Heart left ventricle (tissue), 16 donors: ENCODE measurements at regions not wholly inside any gene's neighbourhood (a gene's known extent, or its start where the extent isn't known, plus 50 kb on each side); places are given as distances from the start of the nearest gene placed in this dataset.
A peak's percentile ranks its signal among the peaks of the same experiment; 100 is the strongest.

Experiments used
- ATAC-seq, 4 donors: fragments of 200-7000 bp; cut with Tn5 transposase; one replicate each; pipeline ENCODE4 v1.9.1; 2020 to 2022; ENCODE audit warnings: moderate library complexity in 4 of 4, mild to moderate bottlenecking in 3 of 4, moderate number of reproducible peaks in 1 of 4
- DNase-seq, 5 donors: peaks; one replicate each; pipeline ENCODE4 v3.0.0-alpha.2; 2020
- H3K27ac ChIP-seq, 12 donors: fragments of 200-600 bp; sonication (generic) in 4 of 12; one replicate each; pipeline versions ENCODE4 v1.5.0 to v1.8.0; 2016 to 2022; ENCODE audit warnings: mild to moderate bottlenecking in 2 of 12
- H3K27me3 ChIP-seq, 9 donors: fragments of 200-600 bp; sonication (generic) in 2 of 9; one replicate each; pipeline versions ENCODE4 v1.5.1 to v1.8.0; 2016 to 2022; ENCODE audit warnings: mild to moderate bottlenecking in 3 of 9
- H3K36me3 ChIP-seq, 9 donors: fragments of 200-600 bp; sonication (generic) in 2 of 9; one replicate each; pipeline versions ENCODE4 v1.5.0 to v1.8.0; 2018 to 2022; ENCODE audit warnings: mild to moderate bottlenecking in 2 of 9
- H3K4me1 ChIP-seq, 12 donors: fragments of 200-600 bp; sonication (generic) in 4 of 12; one replicate each; pipeline versions ENCODE4 v1.5.0 to v1.8.0; 2016 to 2022; ENCODE audit warnings: mild to moderate bottlenecking in 3 of 12
- H3K4me3 ChIP-seq, 12 donors: fragments of 200-600 bp; sonication (generic) in 4 of 12; one replicate each; pipeline versions ENCODE4 v1.5.0 to v1.8.0; 2017 to 2022; ENCODE audit warnings: mild to moderate bottlenecking in 9 of 12, moderate library complexity in 4 of 12
- H3K9me3 ChIP-seq, 12 donors: fragments of 200-600 bp; sonication (generic) in 4 of 12; one replicate each; pipeline versions ENCODE4 v1.5.0 to v1.8.0; 2016 to 2022; ENCODE audit warnings: mild to moderate bottlenecking in 1 of 12
- POLR2A ChIP-seq, 2 donors: fragments of 450-650 bp; IDR thresholded peaks; one replicate each; pipeline ENCODE4 v1.6.1; 2017; ENCODE audit warnings: antibody characterized with exemption in 2 of 2, mild to moderate bottlenecking in 2 of 2, moderate library complexity in 2 of 2
- WGBS, 4 donors: extraction: QIAGEN DNeasy Blood & Tissue Kit in 2 of 4; methylation state at CpG; one replicate each; pipeline versions ENCODE4 v1.1.5 to v1.1.7; 2013 to 2018; 5-methylcytosine and 5-hydroxymethylcytosine counted together
- intact Hi-C, 10 donors: fragments of 100-400 bp; cut with DNase I; formaldehyde crosslinking; loops; one replicate each; pipeline versions ENCODE4 v1.11.1 to v1.14.2; 2022
- TF ChIP-seq, protein P1 (sequence below), 12 donors: fragments of 200-600 bp; sonication (generic) in 4 of 12; IDR thresholded peaks; one replicate each; pipeline versions ENCODE4 v1.5.0 to v1.8.0; 2018 to 2022; ENCODE audit warnings: antibody characterized with exemption in 12 of 12, mild to moderate bottlenecking in 5 of 12
- donor health status: ischemic (EF 13 %, LVEDD 7.1; RV severe dilation, severe dysfunction).
- donor health status: healthy with polysubstance abuse.
- donor health status: DM: no; HTN: yes; CAD: no.
- donor health status: DM: no; HTN: no; CAD: no.
- donor health status: ischemic (EF 25% LVEDD 6.9; RV normal size, moderate dysfunction).
- donor health status: ischemic (EF 25% LVEDD 5.7; RV mildly dilated, moderate dysfunction).
- donor health status: healthy.
- donor health status: DM: yes; HTN: yes; CAD: no.
- donor health status: ischemic (EF 35%, LVEDD 5.7; RV mildly dilated, moderate dysfunction).
- donor health status: nonischemic (EF 11% LVEDD 7.7; RV severe dilation, severe dysfunction).
- donor health status: DM: yes; HTN: yes; CAD: no.
- donor health status: PGD.
- donor health status: ischemic (EF 29% LVEDD 5.4; RV normal size, mild dysfunction).
- donor health status: nonischemic (EF 23%, LVEDD 6.1; RV moderate dilation, normal function).

GRCh38 chr3:64932666-64933342, 245.0 kb upstream of the ADAMTS9 start:
- DNase-seq = no peak
- no peak for ATAC-seq
- TF ChIP-seq, protein P1, sequence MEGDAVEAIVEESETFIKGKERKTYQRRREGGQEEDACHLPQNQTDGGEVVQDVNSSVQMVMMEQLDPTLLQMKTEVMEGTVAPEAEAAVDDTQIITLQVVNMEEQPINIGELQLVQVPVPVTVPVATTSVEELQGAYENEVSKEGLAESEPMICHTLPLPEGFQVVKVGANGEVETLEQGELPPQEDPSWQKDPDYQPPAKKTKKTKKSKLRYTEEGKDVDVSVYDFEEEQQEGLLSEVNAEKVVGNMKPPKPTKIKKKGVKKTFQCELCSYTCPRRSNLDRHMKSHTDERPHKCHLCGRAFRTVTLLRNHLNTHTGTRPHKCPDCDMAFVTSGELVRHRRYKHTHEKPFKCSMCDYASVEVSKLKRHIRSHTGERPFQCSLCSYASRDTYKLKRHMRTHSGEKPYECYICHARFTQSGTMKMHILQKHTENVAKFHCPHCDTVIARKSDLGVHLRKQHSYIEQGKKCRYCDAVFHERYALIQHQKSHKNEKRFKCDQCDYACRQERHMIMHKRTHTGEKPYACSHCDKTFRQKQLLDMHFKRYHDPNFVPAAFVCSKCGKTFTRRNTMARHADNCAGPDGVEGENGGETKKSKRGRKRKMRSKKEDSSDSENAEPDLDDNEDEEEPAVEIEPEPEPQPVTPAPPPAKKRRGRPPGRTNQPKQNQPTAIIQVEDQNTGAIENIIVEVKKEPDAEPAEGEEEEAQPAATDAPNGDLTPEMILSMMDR (IDR thresholded peaks at IDR 0.05) = no peak
- no peak for TF ChIP-seq POLR2A (IDR thresholded peaks at IDR 0.05)
- H3K27ac ChIP-seq = no peak overlapping the region
- H3K4me1 ChIP-seq = peaks cover 0 to 21% (median 0%) of the 10 kb centered on the region in 12 donors
- intact Hi-C loops = no loop called here
- WGBS, 4 donors = 79 to 98% (median 95%) methylated on average over 8 of the region's 8 CpGs
- no peak overlapping the region for H3K4me3 ChIP-seq
- H3K9me3 ChIP-seq = peaks cover 0 to 20% (median 9%) of the 10 kb centered on the region in 12 donors
- no peaks in the 10 kb centered on the region for H3K27me3 ChIP-seq
- no peaks in the 10 kb centered on the region for H3K36me3 ChIP-seq

DNA sequence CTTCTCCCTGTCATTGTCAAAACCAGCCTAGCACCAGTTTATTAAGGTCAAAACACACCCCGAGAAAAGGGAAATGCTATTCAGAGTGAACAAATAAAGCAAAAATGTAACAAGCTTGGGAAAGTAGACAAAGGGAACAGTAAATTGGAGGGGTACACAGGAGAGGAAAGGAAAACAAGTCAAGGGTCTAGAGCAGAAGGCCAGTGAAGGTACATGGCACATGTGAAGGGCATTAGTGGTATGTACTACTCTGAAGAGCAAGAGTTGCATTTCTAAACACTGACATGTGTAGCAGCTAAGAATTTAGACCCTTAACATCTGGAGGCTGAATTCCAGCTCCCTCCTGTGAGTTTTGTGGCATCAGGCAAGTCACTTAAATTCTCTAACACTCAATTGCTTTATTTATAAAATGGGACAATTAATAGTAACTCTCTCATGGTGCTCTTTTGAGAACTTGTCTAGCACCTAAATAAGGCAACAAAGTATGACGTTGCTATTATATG, 244.3 kb upstream of the ADAMTS9 start:
- intact Hi-C loops = no loop called here
- no peak for ATAC-seq
- H3K9me3 ChIP-seq = peaks cover 0 to 20% (median 9%) of the 10 kb centered on the region in 12 donors

GRCh38 chr3:64930891-64931290, 243.1 kb upstream of the ADAMTS9 start:
- Histone ChIP-seq H3K4me1 (peaks cover 0 to 17% (median 0%) of the 10 kb centered on the region in 12 donors), H3K27me3 (no peaks in the 10 kb centered on the region), H3K27ac (no peak overlapping the region), H3K36me3 (no peaks in the 10 kb centered on the region), H3K4me3 (no peak overlapping the region), H3K9me3 (peaks cover 0 to 20% (median 9%) of the 10 kb centered on the region in 12 donors)
- TF ChIP-seq, protein P1 (IDR thresholded peaks at IDR 0.05) = no peak
- no peak for TF ChIP-seq POLR2A (IDR thresholded peaks at IDR 0.05)
- 69 to 91% (median 88%) methylated on average over 2 of the region's 2 CpGs for WGBS, 4 donors
- intact Hi-C loops = no loop called here
- DNase-seq (no peak), ATAC-seq (no peak)

More for the DNA sequence above, 244.3 kb upstream of the ADAMTS9 start:
- no peak for DNase-seq
- peaks cover 0 to 21% (median 0%) of the 10 kb centered on the region in 12 donors for H3K4me1 ChIP-seq
- H3K27ac ChIP-seq = no peak overlapping the region
- TF ChIP-seq, protein P1 (IDR thresholded peaks at IDR 0.05) = no peak
- no peak for TF ChIP-seq POLR2A (IDR thresholded peaks at IDR 0.05)
- H3K36me3 ChIP-seq = no peaks in the 10 kb centered on the region
- H3K4me3 ChIP-seq = no peak overlapping the region
- H3K27me3 ChIP-seq = no peaks in the 10 kb centered on the region
- WGBS, 4 donors = 79 to 91% (median 89%) methylated on average over 2 of the region's 2 CpGs

GRCh38 chr3:64928683-64929082, 240.9 kb upstream of the ADAMTS9 start:
- Histone ChIP-seq H3K36me3 (no peaks in the 10 kb centered on the region), H3K27me3 (no peaks in the 10 kb centered on the region), H3K27ac (peak overlapping the region in 6 of 12 donors; percentile 1 to 64 (median 34)), H3K4me1 (peaks cover 0 to 14% (median 0%) of the 10 kb centered on the region in 12 donors), H3K4me3 (no peak overlapping the region), H3K9me3 (peaks cover 0 to 19% (median 9%) of the 10 kb centered on the region in 12 donors)
- TF ChIP-seq POLR2A (IDR thresholded peaks at IDR 0.05) = no peak
- TF ChIP-seq, protein P1 (IDR thresholded peaks at IDR 0.05) = peak in 6 of 12 donors; percentile 5 to 30 (median 28)
- ATAC-seq (peak in 2 of 4 donors; percentile 50 to 91), DNase-seq (peak in 1 of 5 donors; percentile 31)
- WGBS, 4 donors = 65 to 79% (median 76%) methylated on average over 3 of the region's 3 CpGs
- intact Hi-C loops = no loop called here
